ENCODE measurements at regions not wholly inside any gene's neighbourhood (a gene's known extent, or its start where the extent isn't known, plus 50 kb on each side); places are given as distances from the start of the nearest gene placed in this dataset.

DNA sequence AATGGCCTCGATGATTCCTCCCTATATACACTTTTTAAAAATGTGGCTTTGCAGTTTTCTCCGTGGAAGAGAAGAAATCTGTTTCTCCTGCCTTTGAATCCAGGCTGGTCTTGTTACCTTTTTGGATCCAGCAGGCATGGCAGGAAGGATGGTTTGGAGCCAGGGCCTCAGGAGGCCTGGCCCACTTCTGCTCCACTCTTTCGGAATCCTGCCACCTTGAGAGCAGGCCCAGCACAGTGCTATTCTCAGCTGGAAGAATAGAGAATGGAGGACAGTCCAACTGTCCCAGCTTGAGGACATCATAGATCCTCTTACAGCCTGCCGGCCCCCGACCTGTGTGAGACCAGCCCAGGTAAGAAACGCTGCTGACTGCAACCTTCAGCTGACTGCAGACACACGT lies 421.5 kb downstream of the FUT8 start:
- Histone ChIP-seq H3K79me2 (ENCODE audit: insufficient read depth) (no peaks in the 10 kb centered on the region), H3K9me3 (no peaks in the 10 kb centered on the region), H2AFZ (ENCODE audit: low read depth) (no peak overlapping the region), H3K4me1 (ENCODE audit: control insufficient read depth in 1 of 2, insufficient read depth in 2 of 2, low read depth in 1 of 2, low read length in 1 of 2) (peaks cover 0 to 3% of the 10 kb centered on the region in 2 experiments; a peak in 1 of 4 replicates), H3K9me2 (no peaks in the 10 kb centered on the region), H3K27ac (ENCODE audit: low read depth in 2 of 2, low read length in 1 of 2) (no peak overlapping the region), H3F3A (replicated peaks; ENCODE audit: insufficient read depth) (no peaks in the 10 kb centered on the region), H3K4me2 (no peak overlapping the region), H4K20me1 (ENCODE audit: insufficient read depth) (no peaks in the 10 kb centered on the region), H3K36me3 (replicated peaks in 1 of 2; ENCODE audit: control insufficient read depth in 1 of 2, insufficient read depth in 2 of 2, low read length in 1 of 2) (no peaks in the 10 kb centered on the region), H3K4me3 (ENCODE audit: low read depth in 2 of 2, low read length in 1 of 2) (no peak overlapping the region), H3K9ac (no peak overlapping the region), H3K27me3 (ENCODE audit: insufficient read depth) (no peaks in the 10 kb centered on the region; the same call in 1 of the 2 replicates)
- WGBS (ENCODE audit: low lambda C conversion rate), result 65% methylated on average over 7 of the region's 7 CpGs
- ChIA-PET CTCF (interaction anchor here (3.3 kb wide), 1 partner anchor 10 kb away, joined by 17 read pairs; no protein-coding TSS in a partner anchor), POLR2A (no interaction called here)
- TF ChIP-seq, protein P1, sequence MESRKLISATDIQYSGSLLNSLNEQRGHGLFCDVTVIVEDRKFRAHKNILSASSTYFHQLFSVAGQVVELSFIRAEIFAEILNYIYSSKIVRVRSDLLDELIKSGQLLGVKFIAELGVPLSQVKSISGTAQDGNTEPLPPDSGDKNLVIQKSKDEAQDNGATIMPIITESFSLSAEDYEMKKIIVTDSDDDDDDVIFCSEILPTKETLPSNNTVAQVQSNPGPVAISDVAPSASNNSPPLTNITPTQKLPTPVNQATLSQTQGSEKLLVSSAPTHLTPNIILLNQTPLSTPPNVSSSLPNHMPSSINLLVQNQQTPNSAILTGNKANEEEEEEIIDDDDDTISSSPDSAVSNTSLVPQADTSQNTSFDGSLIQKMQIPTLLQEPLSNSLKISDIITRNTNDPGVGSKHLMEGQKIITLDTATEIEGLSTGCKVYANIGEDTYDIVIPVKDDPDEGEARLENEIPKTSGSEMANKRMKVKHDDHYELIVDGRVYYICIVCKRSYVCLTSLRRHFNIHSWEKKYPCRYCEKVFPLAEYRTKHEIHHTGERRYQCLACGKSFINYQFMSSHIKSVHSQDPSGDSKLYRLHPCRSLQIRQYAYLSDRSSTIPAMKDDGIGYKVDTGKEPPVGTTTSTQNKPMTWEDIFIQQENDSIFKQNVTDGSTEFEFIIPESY (IDR thresholded peaks at IDR 0.05; ENCODE audit: borderline replicate concordance, low read depth), result no peak
- no peak for TF ChIP-seq EZH2phosphoT487 (IDR thresholded peaks at IDR 0.05; ENCODE audit: borderline replicate concordance, low read depth)
- TF ChIP-seq RXRA (IDR thresholded peaks at IDR 0.05; ENCODE audit: borderline replicate concordance, low read depth), result no peak
- TF ChIP-seq EP300 (IDR thresholded peaks at IDR 0.05; ENCODE audit: borderline replicate concordance in 1 of 2, low read depth in 1 of 2, low read length in 1 of 2), result no peak
- TF ChIP-seq, protein P2, sequence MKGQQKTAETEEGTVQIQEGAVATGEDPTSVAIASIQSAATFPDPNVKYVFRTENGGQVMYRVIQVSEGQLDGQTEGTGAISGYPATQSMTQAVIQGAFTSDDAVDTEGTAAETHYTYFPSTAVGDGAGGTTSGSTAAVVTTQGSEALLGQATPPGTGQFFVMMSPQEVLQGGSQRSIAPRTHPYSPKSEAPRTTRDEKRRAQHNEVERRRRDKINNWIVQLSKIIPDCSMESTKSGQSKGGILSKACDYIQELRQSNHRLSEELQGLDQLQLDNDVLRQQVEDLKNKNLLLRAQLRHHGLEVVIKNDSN (IDR thresholded peaks at IDR 0.05; ENCODE audit: borderline replicate concordance, low read depth), result no peak
- TF ChIP-seq TEAD4 (IDR thresholded peaks at IDR 0.05; ENCODE audit: borderline replicate concordance, insufficient read depth), result no peak
- TF ChIP-seq, protein P3, sequence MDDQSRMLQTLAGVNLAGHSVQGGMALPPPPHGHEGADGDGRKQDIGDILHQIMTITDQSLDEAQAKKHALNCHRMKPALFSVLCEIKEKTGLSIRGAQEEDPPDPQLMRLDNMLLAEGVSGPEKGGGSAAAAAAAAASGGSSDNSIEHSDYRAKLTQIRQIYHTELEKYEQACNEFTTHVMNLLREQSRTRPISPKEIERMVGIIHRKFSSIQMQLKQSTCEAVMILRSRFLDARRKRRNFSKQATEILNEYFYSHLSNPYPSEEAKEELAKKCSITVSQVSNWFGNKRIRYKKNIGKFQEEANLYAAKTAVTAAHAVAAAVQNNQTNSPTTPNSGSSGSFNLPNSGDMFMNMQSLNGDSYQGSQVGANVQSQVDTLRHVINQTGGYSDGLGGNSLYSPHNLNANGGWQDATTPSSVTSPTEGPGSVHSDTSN (IDR thresholded peaks at IDR 0.05), result no peak
- TF ChIP-seq POLR2AphosphoS5 (IDR thresholded peaks at IDR 0.05; ENCODE audit: low read depth, low read length), result no peak
- DNase-seq, result no peak

DNA sequence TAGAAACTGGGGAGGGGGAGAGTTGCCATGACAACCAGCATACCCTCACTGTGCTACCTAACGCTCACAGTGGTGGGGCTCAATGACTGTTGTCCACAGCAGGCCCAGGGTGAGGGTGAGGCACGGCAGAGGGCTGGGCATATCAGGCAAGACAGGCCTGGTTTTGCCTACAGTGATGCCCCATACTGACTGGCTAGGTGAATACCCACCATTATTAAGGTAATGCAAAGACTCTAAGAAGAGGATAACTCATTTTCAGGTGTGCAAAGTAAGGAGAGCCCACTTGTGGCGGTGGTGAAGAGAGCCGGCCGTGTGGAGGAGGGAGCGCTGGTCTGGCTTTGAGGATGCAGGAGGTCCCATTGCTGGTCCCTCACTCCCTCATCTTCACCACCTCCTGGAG lies 422.3 kb downstream of the FUT8 start:
- Histone ChIP-seq H3F3A (replicated peaks; ENCODE audit: insufficient read depth) (no peaks in the 10 kb centered on the region), H4K20me1 (ENCODE audit: insufficient read depth) (no peaks in the 10 kb centered on the region), H3K4me3 (ENCODE audit: low read depth in 2 of 2, low read length in 1 of 2) (no peak overlapping the region), H2AFZ (ENCODE audit: low read depth) (no peak overlapping the region), H3K4me1 (ENCODE audit: control insufficient read depth in 1 of 2, insufficient read depth in 2 of 2, low read depth in 1 of 2, low read length in 1 of 2) (peaks cover 0 to 3% of the 10 kb centered on the region in 2 experiments; a peak in 1 of 4 replicates), H3K9me3 (no peaks in the 10 kb centered on the region), H3K9me2 (no peaks in the 10 kb centered on the region), H3K4me2 (no peak overlapping the region), H3K36me3 (replicated peaks in 1 of 2; ENCODE audit: control insufficient read depth in 1 of 2, insufficient read depth in 2 of 2, low read length in 1 of 2) (no peaks in the 10 kb centered on the region), H3K79me2 (ENCODE audit: insufficient read depth) (no peaks in the 10 kb centered on the region), H3K27ac (ENCODE audit: low read depth in 2 of 2, low read length in 1 of 2) (no peak overlapping the region), H3K9ac (no peak overlapping the region), H3K27me3 (ENCODE audit: insufficient read depth) (no peaks in the 10 kb centered on the region; the same call in 1 of the 2 replicates)
- 88% methylated on average over 2 of the region's 6 CpGs for whole genome bisulfite sequencing (ENCODE audit: low lambda C conversion rate)
- ChIA-PET CTCF (interaction anchor here (1.1 to 3.3 kb wide), 3 partner anchors 9 to 419 kb away, joined by 3 to 17 read pairs (median 4); no protein-coding TSS in a partner anchor), POLR2A (no interaction called here)
- no peak for DNase-seq
- TF ChIP-seq, protein P4, sequence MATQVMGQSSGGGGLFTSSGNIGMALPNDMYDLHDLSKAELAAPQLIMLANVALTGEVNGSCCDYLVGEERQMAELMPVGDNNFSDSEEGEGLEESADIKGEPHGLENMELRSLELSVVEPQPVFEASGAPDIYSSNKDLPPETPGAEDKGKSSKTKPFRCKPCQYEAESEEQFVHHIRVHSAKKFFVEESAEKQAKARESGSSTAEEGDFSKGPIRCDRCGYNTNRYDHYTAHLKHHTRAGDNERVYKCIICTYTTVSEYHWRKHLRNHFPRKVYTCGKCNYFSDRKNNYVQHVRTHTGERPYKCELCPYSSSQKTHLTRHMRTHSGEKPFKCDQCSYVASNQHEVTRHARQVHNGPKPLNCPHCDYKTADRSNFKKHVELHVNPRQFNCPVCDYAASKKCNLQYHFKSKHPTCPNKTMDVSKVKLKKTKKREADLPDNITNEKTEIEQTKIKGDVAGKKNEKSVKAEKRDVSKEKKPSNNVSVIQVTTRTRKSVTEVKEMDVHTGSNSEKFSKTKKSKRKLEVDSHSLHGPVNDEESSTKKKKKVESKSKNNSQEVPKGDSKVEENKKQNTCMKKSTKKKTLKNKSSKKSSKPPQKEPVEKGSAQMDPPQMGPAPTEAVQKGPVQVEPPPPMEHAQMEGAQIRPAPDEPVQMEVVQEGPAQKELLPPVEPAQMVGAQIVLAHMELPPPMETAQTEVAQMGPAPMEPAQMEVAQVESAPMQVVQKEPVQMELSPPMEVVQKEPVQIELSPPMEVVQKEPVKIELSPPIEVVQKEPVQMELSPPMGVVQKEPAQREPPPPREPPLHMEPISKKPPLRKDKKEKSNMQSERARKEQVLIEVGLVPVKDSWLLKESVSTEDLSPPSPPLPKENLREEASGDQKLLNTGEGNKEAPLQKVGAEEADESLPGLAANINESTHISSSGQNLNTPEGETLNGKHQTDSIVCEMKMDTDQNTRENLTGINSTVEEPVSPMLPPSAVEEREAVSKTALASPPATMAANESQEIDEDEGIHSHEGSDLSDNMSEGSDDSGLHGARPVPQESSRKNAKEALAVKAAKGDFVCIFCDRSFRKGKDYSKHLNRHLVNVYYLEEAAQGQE (IDR thresholded peaks at IDR 0.05; ENCODE audit: low read depth, low read length), result no peak
- TF ChIP-seq RXRA (IDR thresholded peaks at IDR 0.05; ENCODE audit: borderline replicate concordance, low read depth) (no peak), RFX5 (IDR thresholded peaks at IDR 0.05; ENCODE audit: low read length) (no peak), CHD2 (IDR thresholded peaks at IDR 0.05; ENCODE audit: low read length, partially characterized antibody) (no peak), GATA2 (CRISPR knock-in tag; IDR thresholded peaks at IDR 0.05) (no peak), MXI1 (IDR thresholded peaks at IDR 0.05; ENCODE audit: low read depth, low read length) (no peak), SMC3 (IDR thresholded peaks at IDR 0.05; ENCODE audit: low read depth, low read length) (no peak), FOXM1 (IDR thresholded peaks at IDR 0.05; ENCODE audit: low read depth) (no peak)
- TF ChIP-seq, protein P2 (IDR thresholded peaks at IDR 0.05; ENCODE audit: borderline replicate concordance, low read depth), result no peak
- TF ChIP-seq, protein P5, sequence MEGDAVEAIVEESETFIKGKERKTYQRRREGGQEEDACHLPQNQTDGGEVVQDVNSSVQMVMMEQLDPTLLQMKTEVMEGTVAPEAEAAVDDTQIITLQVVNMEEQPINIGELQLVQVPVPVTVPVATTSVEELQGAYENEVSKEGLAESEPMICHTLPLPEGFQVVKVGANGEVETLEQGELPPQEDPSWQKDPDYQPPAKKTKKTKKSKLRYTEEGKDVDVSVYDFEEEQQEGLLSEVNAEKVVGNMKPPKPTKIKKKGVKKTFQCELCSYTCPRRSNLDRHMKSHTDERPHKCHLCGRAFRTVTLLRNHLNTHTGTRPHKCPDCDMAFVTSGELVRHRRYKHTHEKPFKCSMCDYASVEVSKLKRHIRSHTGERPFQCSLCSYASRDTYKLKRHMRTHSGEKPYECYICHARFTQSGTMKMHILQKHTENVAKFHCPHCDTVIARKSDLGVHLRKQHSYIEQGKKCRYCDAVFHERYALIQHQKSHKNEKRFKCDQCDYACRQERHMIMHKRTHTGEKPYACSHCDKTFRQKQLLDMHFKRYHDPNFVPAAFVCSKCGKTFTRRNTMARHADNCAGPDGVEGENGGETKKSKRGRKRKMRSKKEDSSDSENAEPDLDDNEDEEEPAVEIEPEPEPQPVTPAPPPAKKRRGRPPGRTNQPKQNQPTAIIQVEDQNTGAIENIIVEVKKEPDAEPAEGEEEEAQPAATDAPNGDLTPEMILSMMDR (IDR thresholded peaks at IDR 0.05), result no peak

All from SK-N-SH (cell line).